Gastroesophageal sphincter (tissue), 3 donors: ENCODE measurements at regions not wholly inside any gene's neighbourhood (a gene's known extent, or its start where the extent isn't known, plus 50 kb on each side); places are given as distances from the start of the nearest gene placed in this dataset.

Experiments
- CTCF ChIP-seq, 4 experiments: fragments of 200-600 bp in 2 of 4; fragments of 450-650 bp in 2 of 4; sonication (generic) in 1 of 4; IDR thresholded peaks; one replicate each; pipeline ENCODE4 v1.5.1; 2017 to 2019; ENCODE audit warnings: antibody characterized with exemption in 4 of 4, mild to moderate bottlenecking in 2 of 4, moderate library complexity in 2 of 4
- EP300 ChIP-seq: sonication (generic); formaldehyde crosslinking; IDR thresholded peaks from one replicate; pipeline ENCODE4 v1.6.1; 2017; ENCODE audit warnings: antibody characterized with exemption, mild to moderate bottlenecking
- POLR2A ChIP-seq, 2 donors: fragments of 450-650 bp; IDR thresholded peaks; one replicate each; pipeline ENCODE4 v1.6.1; 2017; ENCODE audit warnings: antibody characterized with exemption in 2 of 2, mild to moderate bottlenecking in 2 of 2, moderate library complexity in 1 of 2
- POLR2AphosphoS5 ChIP-seq: sonication (generic); formaldehyde crosslinking; IDR thresholded peaks from one replicate; pipeline ENCODE4 v1.6.1; 2017; ENCODE audit warnings: antibody characterized with exemption

GRCh38 chr11:11178671-11179638, 174.1 kb downstream of the CSNK2A3 start:
- TF ChIP-seq CTCF (IDR thresholded peaks at IDR 0.05) (no peak), EP300 (no peak), POLR2A (IDR thresholded peaks at IDR 0.05) (no peak), POLR2AphosphoS5 (no peak)
